HUDEP-2 (cell line): ENCODE measurements at regions not wholly inside any gene's neighbourhood (a gene's known extent, or its start where the extent isn't known, plus 50 kb on each side); places are given as distances from the start of the nearest gene placed in this dataset.
A peak's percentile ranks its signal among the peaks of the same experiment; 100 is the strongest.

Experiments
- DNase-seq, 76 experiments: peaks; one replicate each; lab custom pipeline; 2025; ENCODE audit not compliant: unreplicated experiment in 76 of 76; lab: John Stamatoyannopoulos, UW

DNA sequence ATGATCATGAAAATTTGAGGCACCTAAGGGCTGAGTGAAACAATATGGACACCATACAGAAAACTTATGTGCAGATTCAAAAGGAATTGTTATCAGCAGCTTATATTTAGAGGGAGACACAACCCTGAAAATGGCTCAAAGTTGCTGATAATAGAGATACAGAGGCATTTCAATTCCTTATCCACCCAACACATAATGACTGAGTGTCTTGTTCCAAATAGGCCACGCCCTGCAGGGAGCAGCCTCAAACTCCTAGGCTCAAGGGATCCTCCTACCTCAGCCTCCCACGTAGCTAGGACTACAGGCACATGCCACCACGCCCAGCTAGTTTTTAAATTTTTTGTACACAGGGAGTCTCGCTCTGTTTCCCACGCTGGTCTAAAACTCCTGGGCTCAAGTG is 79.0 kb downstream of the LBH start:
- DNase-seq = peak in 67 of 76 experiments; percentile 6 to 82 (median 43)

DNA sequence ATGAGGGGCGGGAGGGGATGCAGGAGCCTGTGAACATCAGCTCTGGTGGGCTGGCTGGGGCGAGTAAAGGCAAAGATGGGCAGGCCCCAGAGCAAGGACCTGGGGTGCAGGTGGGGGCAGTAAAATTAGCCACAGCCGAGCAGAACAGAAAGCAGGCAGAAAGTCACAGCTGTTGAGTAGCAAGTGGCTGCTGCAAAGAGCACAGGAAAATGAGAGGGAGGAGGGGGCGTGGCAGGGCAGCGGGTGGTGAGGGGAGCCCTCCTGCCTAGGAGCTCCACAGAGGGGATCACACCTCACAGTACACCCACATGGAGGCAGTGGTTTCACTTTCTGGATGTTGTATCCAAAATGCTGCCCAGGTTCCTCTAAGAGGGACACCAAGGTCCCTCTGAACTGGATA is 79.6 kb downstream of the LBH start:
- DNase-seq = peak in 1 of 76 experiments; percentile 6

DNA sequence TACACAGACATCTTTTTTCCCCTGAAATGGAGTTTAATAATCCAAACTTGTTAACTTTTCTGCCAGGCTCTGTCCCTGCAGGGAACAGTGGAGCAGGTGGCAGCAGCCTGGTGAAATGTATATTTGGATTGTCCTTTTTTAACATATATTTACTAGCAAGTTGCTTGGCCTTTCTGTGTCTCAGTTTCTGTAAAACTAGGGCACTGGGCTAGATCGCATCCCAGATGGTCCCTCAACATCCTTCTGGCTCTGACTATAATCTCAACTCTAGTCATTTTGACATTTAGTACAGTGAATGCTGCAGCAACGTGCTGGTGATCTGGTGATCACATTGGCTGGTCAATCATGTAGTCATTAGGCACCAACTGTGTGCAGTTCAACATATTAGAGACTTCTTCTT is 80.4 kb downstream of the LBH start:
- DNase-seq = no peak

DNA sequence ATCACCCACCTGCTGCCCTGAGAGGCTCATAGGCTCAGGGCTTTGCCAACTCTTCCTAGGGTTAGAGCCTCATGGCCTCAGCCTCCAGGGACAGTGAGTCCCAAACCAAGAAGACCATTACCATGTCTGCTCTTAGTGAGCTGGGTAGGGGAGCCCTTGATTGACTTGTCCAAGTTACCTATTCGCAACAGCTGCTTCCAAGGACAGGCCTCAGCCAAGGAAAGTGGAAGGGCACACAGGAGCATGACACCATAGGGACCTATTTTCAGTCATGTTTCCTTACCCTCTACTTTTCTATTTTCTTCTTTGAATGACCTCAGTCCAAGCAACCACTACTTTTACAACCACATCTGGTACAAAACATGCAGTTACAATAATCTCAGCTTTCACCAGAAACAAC is 81.6 kb downstream of the LBH start:
- DNase-seq = no peak

DNA sequence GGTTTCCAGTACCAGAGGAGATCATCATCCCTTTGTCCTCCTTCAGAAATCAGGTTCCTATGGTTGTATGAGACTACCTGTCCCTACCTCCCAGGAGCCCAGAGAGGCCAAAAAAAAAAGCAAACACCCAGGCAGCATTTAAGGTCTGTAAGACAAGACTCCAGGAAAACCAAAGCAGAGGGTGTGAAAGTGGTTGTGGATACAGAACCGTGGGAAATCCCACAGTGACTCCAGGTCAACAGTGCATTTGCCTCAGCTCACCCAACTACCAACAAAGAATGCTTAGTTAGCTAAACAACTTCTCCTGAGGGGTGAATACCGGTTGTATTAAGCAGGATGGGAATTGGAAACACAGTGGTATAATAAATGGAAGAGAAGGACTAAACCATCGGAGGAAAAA is 83.6 kb downstream of the LBH start:
- no peak for DNase-seq

DNA sequence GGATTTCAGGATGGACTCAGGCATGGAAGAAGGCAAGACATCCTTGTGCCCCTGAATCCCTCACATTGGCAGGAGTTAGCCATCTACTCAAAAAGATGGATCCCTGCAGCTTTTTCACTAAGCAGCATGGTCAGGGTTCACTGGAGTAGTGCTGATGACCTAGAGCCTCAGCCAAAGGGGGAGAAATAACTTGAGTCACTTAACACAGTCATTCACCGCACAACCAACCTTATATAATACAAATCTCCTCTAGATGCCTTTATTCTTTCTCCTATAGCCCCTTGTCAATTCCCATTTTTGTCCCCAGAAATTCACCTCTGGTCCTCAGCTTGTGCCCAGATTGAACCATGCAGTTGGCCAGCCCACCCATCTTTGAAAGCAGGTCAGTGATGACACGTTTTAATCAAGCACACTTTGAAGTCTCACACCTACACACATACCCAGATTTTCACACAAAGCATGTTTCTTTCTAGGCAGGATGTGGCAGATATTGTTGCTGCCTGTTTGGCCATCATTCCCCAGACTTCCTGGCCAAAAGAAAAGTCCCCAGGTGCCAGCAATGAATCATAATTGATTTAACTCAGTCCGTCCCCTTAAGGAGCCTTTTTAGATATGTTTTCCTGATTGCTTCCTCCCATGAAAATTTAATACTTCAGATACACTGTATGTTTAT is 84.2 kb downstream of the LBH start:
- DNase-seq = no peak

DNA sequence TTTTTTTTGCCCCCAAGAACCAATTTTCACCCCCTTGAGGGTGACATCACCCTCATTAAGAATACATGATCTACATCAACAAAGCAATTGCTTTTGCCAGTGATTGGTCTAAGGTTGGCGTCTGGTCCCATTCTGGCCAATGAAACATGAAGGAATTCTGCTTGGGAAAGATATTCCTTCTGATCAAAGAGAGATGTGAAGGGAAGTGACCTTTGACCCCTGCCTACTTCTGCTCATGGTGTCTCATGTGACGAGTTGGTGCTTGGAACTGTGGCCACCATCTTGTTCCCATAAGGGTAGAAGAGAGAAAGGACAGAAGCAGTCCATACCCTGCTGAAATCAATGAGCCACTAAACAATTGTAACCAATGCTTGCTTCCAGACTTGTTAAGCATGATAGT is 85.1 kb downstream of the LBH start:
- DNase-seq = no peak

DNA sequence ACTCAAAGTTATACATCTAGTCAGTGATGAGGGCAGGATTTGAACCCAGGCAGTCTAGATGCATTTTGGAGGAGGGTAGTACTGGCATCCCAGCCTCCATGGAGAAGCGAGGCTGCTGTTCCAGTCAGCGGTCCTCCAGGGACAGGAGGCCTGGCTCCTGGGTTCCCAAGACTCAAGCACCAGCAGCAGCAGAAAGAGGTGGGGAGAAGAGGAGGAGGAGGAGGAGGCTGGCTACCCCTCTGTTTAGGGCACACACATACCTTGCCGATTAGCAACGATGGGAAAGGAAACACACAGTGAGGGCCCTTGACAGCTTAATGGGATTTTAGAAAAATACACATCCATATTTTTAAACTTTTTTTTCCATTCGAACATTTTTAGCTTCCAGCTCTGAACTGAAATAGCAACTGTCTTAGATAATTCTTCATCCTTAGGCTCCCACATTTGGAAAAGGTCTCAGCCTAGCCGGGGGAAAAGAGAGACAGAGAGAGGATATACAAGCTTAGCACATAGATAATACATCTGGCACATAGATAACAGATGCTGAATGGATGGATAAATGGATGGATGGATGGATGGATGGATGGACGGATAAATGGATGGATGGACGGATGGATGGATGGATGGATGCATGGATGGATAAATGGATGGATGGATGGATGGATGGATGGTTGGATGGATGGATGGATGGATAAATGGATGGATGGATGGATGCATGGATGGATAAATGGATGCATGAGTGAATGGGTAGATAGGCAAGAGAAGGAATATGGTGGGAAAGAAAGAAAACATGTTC is 87.9 kb downstream of the LBH start:
- DNase-seq = no peak

DNA sequence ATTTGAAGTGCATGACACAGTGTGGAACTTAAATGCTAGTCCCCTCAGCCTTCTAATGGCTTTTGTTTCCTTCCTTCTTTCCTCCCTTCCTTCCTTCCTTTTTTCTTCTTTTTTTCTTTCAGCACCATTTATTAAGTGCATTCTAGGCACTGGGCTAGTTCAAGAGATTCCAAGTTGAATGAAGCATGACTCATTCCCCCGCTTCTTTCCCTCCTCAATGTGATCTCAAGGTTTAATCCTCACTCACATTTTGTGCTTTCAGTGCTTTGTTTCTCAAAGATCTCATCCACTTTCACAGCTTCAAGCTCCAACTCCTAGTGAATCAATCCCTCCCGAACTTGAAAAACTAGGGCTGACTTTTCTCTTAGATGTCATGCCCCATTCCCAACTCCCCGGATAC is 90.1 kb downstream of the LBH start:
- no peak for DNase-seq

DNA sequence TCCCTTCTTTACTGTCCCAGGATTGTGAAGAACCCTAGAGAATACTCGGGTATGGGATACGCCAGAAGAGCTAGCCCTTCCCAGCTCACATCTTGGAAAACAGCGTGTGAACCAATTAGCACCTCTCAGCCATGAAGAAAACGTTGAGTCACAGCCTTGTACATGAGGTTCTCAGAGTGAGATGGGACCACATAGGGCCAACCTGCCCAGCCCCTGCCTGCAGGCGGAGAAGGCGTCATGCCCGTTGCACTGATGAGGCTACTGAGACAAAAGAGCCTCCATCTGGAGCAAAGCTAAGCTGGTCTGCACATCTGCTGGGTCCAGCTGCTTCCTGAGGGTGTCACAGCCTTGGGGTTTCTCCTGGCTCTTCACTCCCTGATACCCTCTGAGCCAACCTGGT is 92.2 kb downstream of the LBH start:
- no peak for DNase-seq

DNA sequence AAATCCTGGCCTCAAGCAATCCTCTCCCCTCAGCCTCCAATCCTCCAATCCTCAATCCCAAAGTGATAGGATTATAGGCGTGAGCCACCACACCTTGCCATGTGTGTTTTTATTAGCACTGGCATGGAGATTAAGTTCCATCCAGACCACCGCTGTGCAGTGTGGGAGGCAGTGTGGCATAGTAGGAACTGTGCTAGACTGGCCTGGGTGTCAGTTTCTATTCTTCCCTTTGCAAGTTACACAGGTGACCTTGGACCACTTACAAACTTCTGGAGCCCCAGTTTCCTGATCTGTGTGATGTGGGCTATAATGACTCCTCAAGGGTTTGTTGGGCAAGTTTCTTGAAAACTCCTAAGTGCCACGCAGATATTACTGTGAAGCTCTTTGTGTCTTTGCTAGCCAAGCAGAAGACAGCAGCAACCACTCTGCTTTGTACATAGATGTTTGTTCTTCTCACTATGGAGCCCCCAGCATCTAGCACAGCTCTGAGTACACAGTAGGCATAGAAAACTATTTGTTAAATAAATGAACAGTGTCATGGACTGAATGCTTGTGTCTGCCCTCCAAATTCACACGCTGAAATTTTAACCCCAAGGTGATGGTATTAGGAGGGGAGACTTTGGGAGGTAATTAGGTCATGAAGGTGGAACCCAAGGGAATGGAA is 93.0 kb downstream of the LBH start:
- no peak for DNase-seq

DNA sequence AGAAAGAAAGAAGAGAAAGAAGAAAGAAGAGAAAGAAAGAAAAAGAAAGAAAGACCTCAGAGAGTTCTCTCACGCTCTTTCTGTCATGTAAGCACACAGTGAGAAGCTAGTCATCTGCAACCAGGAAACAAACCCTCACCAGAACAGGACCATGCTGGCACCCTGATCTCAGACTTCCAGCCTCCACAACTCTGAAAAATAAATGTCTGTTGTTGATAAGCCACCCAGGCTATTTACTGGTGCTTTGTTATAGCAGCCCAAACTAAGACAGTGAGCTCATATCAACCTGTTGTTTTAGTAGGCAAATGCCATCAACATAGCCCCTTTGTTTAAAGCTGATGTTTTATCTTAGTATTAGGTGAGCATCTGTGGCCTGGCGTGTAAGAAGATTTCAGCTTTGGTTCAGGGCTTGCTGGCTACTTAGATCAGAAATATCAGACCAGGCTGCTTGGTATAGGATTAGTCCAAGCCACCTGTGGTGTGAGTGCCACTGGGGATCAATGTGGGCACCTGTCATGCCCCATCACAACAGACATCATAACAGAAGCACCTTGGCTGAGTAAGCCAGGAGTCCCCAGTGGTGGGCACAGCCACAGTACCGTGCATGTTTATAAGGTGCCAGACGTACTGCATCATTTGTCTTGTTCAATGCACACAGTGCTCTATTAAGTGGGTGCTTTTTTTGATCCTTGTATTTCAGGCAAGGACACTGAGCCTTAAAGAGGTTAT is 94.4 kb downstream of the LBH start:
- peak in 10 of 76 experiments; percentile 2 to 33 (median 12) for DNase-seq

DNA sequence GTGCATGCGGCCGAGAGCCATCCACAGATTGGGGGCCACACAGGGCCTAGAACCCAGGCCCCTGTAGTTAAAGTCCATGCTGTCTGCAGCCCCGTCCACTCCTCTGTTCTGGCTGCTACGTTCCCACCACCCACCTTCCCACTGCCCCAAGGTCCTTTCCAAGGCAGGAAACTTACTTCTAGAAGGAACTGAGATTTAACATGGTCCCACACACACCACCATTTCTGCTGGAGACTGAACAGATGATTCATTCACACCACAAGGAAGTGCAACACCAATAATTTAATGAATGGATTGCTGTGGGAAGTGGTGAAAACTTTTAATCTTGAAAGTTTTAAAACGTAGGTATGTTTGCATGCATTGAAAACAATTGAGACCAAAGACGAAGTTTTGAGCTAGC is 95.2 kb downstream of the LBH start:
- DNase-seq = no peak

DNA sequence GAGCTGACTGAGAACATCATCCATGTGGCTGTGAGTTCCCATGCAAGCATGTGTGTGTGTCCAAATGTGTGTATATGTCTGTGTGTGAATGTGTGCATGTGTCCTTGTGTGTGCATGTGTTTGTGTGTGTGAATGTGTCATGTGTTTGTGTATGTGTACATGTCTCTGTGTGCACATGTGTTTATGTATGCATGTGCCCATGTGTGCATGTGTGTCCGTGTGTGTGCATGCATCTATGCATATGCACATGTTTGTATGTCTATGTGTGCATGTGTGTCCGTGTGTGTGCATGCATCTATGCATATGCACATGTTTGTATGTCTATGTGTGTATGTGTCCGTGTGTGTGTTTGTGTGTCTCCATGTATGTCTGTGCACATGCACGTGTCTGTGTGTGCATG is 99.7 kb downstream of the LBH start:
- DNase-seq = no peak

DNA sequence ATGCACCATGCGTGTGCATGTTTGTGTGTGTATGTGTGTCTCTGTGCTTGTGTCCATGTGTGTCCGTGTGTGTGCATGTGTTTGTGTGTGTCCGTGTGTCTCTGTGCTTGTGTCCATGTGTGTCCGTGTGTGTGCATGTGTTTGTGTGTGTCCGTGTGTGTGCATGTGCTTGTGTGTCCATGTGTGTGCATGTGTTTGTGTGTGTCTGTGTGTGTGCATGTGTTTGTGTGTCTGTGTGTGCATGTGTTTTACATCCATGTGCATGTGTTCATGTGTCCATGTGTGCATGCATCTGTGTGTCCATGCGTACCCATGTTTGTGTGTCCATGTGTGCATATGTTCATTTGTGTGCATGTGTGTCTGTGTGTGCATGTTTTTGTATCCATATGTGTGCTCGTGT is 100.5 kb downstream of the LBH start:
- DNase-seq = no peak

DNA sequence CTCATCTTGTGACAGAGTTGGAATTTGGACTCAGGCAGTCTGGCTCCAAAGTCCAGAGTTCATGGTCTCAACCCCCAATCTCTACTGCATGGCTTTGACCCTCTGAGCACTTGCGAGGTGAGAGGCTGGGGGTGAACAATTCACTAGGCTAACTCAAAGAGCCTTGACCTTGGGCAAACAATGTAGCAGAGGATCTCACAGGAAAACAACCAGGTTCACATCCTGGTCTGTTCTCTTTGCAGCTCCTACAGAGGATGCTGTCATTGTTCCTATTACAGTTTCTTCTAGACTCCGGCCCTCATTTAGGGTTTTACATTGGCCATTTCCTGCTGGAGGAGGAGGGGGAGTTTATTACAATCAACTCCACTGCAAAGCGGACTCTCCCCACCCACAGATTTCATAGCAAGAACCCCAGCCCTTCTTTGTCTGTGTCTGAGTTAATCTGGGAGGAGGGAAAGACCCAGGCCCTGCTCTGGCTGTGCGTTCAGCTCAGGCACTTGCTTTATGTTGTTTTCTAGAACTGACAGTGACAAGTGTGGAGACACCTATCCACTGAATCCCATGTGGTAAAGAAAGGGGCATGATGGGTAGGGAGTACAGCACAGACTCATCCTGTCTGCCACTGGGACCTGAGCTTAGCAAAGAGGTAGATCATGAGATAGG is 101.6 kb downstream of the LBH start:
- no peak for DNase-seq

DNA sequence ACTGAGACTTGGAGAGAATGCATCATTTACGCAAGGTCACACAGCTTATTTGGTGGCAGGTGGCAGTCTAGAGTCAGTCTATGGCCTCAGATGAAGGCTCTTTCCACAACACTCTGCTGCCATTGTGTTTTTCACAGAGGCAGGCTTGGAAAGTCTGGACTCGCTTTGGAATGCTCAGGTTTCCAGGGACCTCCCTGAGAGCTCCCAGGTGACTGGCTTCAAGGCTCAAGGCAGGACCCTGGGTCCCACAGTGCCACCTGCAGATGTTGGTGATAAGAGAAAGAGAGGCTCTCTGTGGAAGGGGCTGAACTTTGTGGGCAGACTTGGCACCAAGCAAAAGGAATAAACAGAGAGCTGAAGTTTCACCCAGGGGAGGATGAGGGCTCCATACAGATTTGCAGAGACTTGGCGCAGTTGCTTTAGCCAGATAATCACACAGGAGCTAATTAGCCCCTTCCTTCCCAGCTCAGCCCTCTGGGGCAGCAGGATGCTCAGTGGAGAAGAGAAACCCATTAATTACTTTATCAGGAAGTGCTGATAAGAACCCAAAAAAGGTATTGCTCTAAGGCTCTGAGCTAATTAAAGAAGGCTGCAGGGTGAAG is 103.5 kb downstream of the LBH start:
- DNase-seq = no peak

DNA sequence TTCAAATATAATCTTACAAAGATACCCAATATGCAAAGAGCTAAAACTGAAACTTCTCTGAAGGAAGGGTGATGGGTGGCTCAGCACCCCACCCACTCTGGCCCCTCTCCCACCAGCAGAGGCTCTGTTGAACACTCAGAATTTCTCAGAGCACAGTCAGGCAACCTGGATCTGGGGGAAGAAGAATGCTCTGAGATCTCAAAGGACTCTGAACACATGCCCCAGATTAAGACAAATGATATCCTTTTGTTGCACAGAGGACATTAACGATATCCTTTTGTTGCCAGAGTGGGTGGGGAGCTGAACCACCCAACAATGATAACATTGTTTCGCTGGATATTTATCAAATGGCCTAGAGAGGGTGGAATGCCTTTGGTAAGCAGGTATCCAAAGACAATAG is 104.8 kb downstream of the LBH start:
- DNase-seq = peak in 16 of 76 experiments; percentile 6 to 45 (median 22)

DNA sequence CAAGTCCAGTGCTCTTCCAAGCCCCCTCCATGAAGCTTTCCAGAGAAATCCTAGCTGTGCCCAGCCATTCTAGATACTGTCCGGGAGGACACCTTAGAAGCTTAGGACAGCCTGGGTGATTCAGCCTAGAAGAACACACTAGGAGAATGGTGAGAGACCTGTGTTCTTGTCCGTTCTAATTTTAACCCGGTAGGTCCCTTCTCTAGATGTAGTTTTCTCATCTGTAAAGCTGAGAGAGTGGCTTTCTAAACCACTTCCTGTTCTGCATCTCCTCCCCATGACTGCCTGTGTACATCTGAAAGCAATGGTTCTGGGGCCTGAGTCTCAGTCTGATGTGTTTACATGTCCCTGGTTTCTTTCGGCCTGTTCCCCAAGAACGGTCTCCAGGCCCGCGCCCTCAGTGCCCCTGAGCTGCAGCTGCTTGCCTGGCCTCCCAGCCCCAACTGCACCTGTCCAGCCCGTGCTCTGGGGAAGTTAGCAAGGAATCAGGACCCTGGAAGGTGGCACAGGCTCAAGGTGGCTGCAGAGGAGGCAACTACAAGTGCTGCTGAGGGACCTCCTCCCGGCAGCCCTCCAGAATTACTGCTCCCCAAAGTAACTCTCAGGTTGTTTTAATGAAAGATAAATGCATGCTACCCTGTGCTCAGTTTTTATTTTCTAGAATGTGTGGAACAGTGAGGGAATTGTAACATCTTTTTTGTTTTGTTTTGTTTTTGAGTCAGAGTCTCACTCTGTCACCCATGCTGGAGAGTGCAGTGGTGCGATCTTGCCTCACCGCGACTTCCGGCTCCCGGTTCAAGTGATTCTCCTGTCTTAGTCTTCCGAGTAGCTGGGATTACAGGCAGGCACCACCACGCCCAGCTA is 105.9 kb downstream of the LBH start:
- DNase-seq = no peak
